ENCODE measurements at regions not wholly inside any gene's neighbourhood (a gene's known extent, or its start where the extent isn't known, plus 50 kb on each side); places are given as distances from the start of the nearest gene placed in this dataset.

GRCh38 chr2:238739668-238740067 is 108.2 kb upstream of the TWIST2 start:
- no peak overlapping the region for H3K4me3 ChIP-seq (ENCODE audit: low read depth, low read length)
- DNase-seq (ENCODE audit: low read depth): no peak
- TF ChIP-seq CTCF (conservative IDR thresholded peaks at IDR 0.05; ENCODE audit: low read depth, low read length): no peak

- H3K4me3 ChIP-seq (ENCODE audit: low read depth, low read length): no peak overlapping the region
- TF ChIP-seq CTCF (conservative IDR thresholded peaks at IDR 0.05; ENCODE audit: low read depth, low read length): no peak
- DNase-seq (ENCODE audit: low read depth): no peak
Observed at GRCh38 chr2:238741277-238741676, 106.6 kb upstream of the TWIST2 start.

- no peak for TF ChIP-seq CTCF (conservative IDR thresholded peaks at IDR 0.05; ENCODE audit: low read depth, low read length)
- no peak for DNase-seq (ENCODE audit: low read depth)
- no peak overlapping the region for H3K4me3 ChIP-seq (ENCODE audit: low read depth, low read length)
Observed at GRCh38 chr2:238742066-238742465, 105.8 kb upstream of the TWIST2 start.

- H3K4me3 ChIP-seq (ENCODE audit: low read depth, low read length): no peak overlapping the region
- TF ChIP-seq CTCF (conservative IDR thresholded peaks at IDR 0.05; ENCODE audit: low read depth, low read length): no peak
- DNase-seq (ENCODE audit: low read depth): no peak
Observed at GRCh38 chr2:238742664-238743063, 105.2 kb upstream of the TWIST2 start.

- DNase-seq (ENCODE audit: low read depth): no peak
- no peak for TF ChIP-seq CTCF (conservative IDR thresholded peaks at IDR 0.05; ENCODE audit: low read depth, low read length)
- no peak overlapping the region for H3K4me3 ChIP-seq (ENCODE audit: low read depth, low read length)
Observed at GRCh38 chr2:238743243-238744065, 104.4 kb upstream of the TWIST2 start.

GRCh38 chr2:238744951-238745350 is 102.9 kb upstream of the TWIST2 start:
- no peak for TF ChIP-seq CTCF (conservative IDR thresholded peaks at IDR 0.05; ENCODE audit: low read depth, low read length)
- no peak overlapping the region for H3K4me3 ChIP-seq (ENCODE audit: low read depth, low read length)
- no peak for DNase-seq (ENCODE audit: low read depth)

GRCh38 chr2:238745997-238746396 is 101.9 kb upstream of the TWIST2 start:
- H3K4me3 ChIP-seq (ENCODE audit: low read depth, low read length): no peak overlapping the region
- no peak for TF ChIP-seq CTCF (conservative IDR thresholded peaks at IDR 0.05; ENCODE audit: low read depth, low read length)
- DNase-seq (ENCODE audit: low read depth): no peak
